Neural progenitor cell (in vitro differentiated cells): ENCODE measurements at regions not wholly inside any gene's neighbourhood (a gene's known extent, or its start where the extent isn't known, plus 50 kb on each side); places are given as distances from the start of the nearest gene placed in this dataset.

Experiments used
- DNase-seq: peaks from one replicate; pipeline ENCODE4 v3.0.0-alpha.2; 2016; ENCODE audit warnings: low spot score
- H2AFZ ChIP-seq: fragments of 200-600 bp; sonication (generic); replicated peaks from 2 replicates; pipeline ENCODE4 v1.6.1; 2016; ENCODE audit warnings: antibody characterized with exemption
- H3F3A ChIP-seq: fragments of 200-600 bp; sonication (generic); 2 replicates; pipeline ENCODE4 v1.6.1; 2016; ENCODE audit warnings: antibody characterized with exemption, low read depth
- H3K27ac ChIP-seq: fragments of 200-600 bp; sonication (generic); 2 replicates; pipeline ENCODE4 v1.5.1; 2016; ENCODE audit warnings: mild to moderate bottlenecking
- H3K27me3 ChIP-seq: fragments of 200-600 bp; sonication (generic); 2 replicates; pipeline ENCODE4 v1.6.1; 2016; ENCODE audit warnings: mild to moderate bottlenecking, moderate library complexity
- H3K36me3 ChIP-seq: fragments of 200-600 bp; sonication (generic); 2 replicates; pipeline ENCODE4 v1.5.1; 2016
- H3K4me1 ChIP-seq: fragments of 200-600 bp; sonication (generic); 2 replicates; pipeline ENCODE4 v1.6.1; 2016; ENCODE audit warnings: mixed run types
- H3K4me2 ChIP-seq: fragments of 200-600 bp; sonication (generic); 2 replicates; pipeline ENCODE4 v1.6.1; 2016
- H3K4me3 ChIP-seq: fragments of 200-600 bp; sonication (generic); 2 replicates; pipeline ENCODE4 v1.5.1; 2016
- H3K79me2 ChIP-seq: fragments of 200-600 bp; sonication (generic); 2 replicates; pipeline ENCODE4 v1.6.1; 2016; ENCODE audit warnings: low read depth
- H3K9ac ChIP-seq: fragments of 200-600 bp; sonication (generic); 2 replicates; pipeline ENCODE4 v1.6.1; 2016
- H3K9me3 ChIP-seq: fragments of 200-600 bp; sonication (generic); 2 replicates; pipeline ENCODE4 v1.5.1; 2016; ENCODE audit warnings: low read depth
- H4K20me1 ChIP-seq: fragments of 200-600 bp; sonication (generic); 2 replicates; pipeline ENCODE4 v1.6.1; 2016; ENCODE audit warnings: low read depth
- H3K27ac Mint-ChIP-seq: 3 replicates; pipeline ENCODE4 v1.8.0; 2021; ENCODE audit warnings: mixed read lengths
- H3K27me3 Mint-ChIP-seq: 2 replicates; pipeline ENCODE4 v1.8.0; 2022; ENCODE audit warnings: low read depth, mild to moderate bottlenecking, inconsistent platforms, moderate library complexity, mixed read lengths; ENCODE audit not compliant: insufficient read depth
- H3K36me3 Mint-ChIP-seq: 3 replicates; pipeline ENCODE4 v1.8.0; 2021; ENCODE audit warnings: mixed read lengths
- H3K4me1 Mint-ChIP-seq: 3 replicates; pipeline ENCODE4 v1.8.0; 2021; ENCODE audit warnings: mixed read lengths
- H3K4me3 Mint-ChIP-seq: 3 replicates; pipeline ENCODE4 v1.8.0; 2021; ENCODE audit warnings: mild to moderate bottlenecking, moderate library complexity, mixed read lengths
- H3K9me3 Mint-ChIP-seq: 3 replicates; pipeline ENCODE4 v1.8.0; 2020; ENCODE audit warnings: mixed read lengths
- CTCF ChIP-seq: fragments of 200-600 bp; sonication (generic); IDR thresholded peaks from 2 replicates; pipeline ENCODE4 v1.5.1; 2017; ENCODE audit warnings: antibody characterized with exemption, mild to moderate bottlenecking
- EZH2 ChIP-seq: fragments of 200-600 bp; sonication (generic); IDR thresholded peaks from 2 replicates; pipeline ENCODE4 v1.6.1; 2017; ENCODE audit warnings: antibody characterized with exemption, mild to moderate bottlenecking, moderate library complexity
- EZH2phosphoT487 ChIP-seq: fragments of 200-600 bp; sonication (generic); IDR thresholded peaks from 2 replicates; pipeline ENCODE4 v1.6.1; 2017; ENCODE audit warnings: antibody characterized with exemption

GRCh38 chr16:13743571-13743970 lies 176.4 kb upstream of the ERCC4 start:
- peaks cover 5% of the 10 kb centered on the region for H3K9me3 ChIP-seq
- no peak overlapping the region for H3K4me3 ChIP-seq
- H3K4me1 ChIP-seq: no peaks in the 10 kb centered on the region
- no peaks in the 10 kb centered on the region for H3K4me1 Mint-ChIP-seq
- no peak overlapping the region for H3K4me2 ChIP-seq
- H3K9ac ChIP-seq: no peak overlapping the region
- no peak overlapping the region for H3K27ac Mint-ChIP-seq
- H3K9me3 Mint-ChIP-seq: peaks cover 26% of the 10 kb centered on the region
- TF ChIP-seq CTCF: no peak
- no peak for TF ChIP-seq EZH2phosphoT487
- no peak for TF ChIP-seq EZH2
- H3K36me3 ChIP-seq: no peaks in the 10 kb centered on the region
- peaks cover 6% of the 10 kb centered on the region for H3K36me3 Mint-ChIP-seq
- DNase-seq: no peak
- H3K27me3 ChIP-seq: no peaks in the 10 kb centered on the region
- H3K4me3 Mint-ChIP-seq: no peak overlapping the region
- no peaks in the 10 kb centered on the region for H3K79me2 ChIP-seq
- no peak overlapping the region for H2AFZ ChIP-seq
- no peaks in the 10 kb centered on the region for H3F3A ChIP-seq
- H3K27me3 Mint-ChIP-seq: peaks cover 2% of the 10 kb centered on the region
- no peak overlapping the region for H3K27ac ChIP-seq
- no peaks in the 10 kb centered on the region for H4K20me1 ChIP-seq

GRCh38 chr16:13756411-13757140 lies 163.4 kb upstream of the ERCC4 start:
- DNase-seq: peak; percentile 93
- Histone ChIP-seq H3K4me2 (peak overlapping the region; percentile 73), H4K20me1 (peaks cover 14% of the 10 kb centered on the region), H2AFZ (no peak overlapping the region), H3K79me2 (no peaks in the 10 kb centered on the region), H3F3A (peaks cover 16% of the 10 kb centered on the region), H3K9ac (no peak overlapping the region), H3K9me3 (no peaks in the 10 kb centered on the region), H3K4me3 (peak overlapping the region; percentile 28), H3K27ac (no peak overlapping the region), H3K36me3 (no peaks in the 10 kb centered on the region), H3K4me1 (peaks cover 19% of the 10 kb centered on the region), H3K27me3 (peaks cover 95% of the 10 kb centered on the region)
- TF ChIP-seq EZH2: no peak
- TF ChIP-seq CTCF: no peak
- peak; percentile 95 for TF ChIP-seq EZH2phosphoT487
- H3K27me3 Mint-ChIP-seq: no peaks in the 10 kb centered on the region
- peak overlapping the region; percentile 6 for H3K4me3 Mint-ChIP-seq
- H3K27ac Mint-ChIP-seq: peak overlapping the region; percentile 94
- H3K36me3 Mint-ChIP-seq: peaks cover 15% of the 10 kb centered on the region
- H3K4me1 Mint-ChIP-seq: peaks cover 60% of the 10 kb centered on the region
- H3K9me3 Mint-ChIP-seq: peaks cover 32% of the 10 kb centered on the region

GRCh38 chr16:13766334-13766733 lies 153.6 kb upstream of the ERCC4 start:
- Histone ChIP-seq H3K9me3 (no peaks in the 10 kb centered on the region), H4K20me1 (no peaks in the 10 kb centered on the region), H3K4me3 (no peak overlapping the region), H3K36me3 (no peaks in the 10 kb centered on the region), H3F3A (no peaks in the 10 kb centered on the region), H3K79me2 (no peaks in the 10 kb centered on the region), H3K4me2 (no peak overlapping the region), H3K27ac (no peak overlapping the region), H3K4me1 (no peaks in the 10 kb centered on the region), H2AFZ (no peak overlapping the region), H3K9ac (no peak overlapping the region), H3K27me3 (peaks cover 16% of the 10 kb centered on the region)
- Mint-ChIP-seq H3K4me1 (peaks cover 27% of the 10 kb centered on the region), H3K4me3 (no peak overlapping the region), H3K27me3 (peaks cover 20% of the 10 kb centered on the region), H3K36me3 (peaks cover 12% of the 10 kb centered on the region), H3K27ac (no peak overlapping the region), H3K9me3 (peaks cover 17% of the 10 kb centered on the region)
- TF ChIP-seq EZH2phosphoT487: no peak
- no peak for TF ChIP-seq EZH2
- TF ChIP-seq CTCF: no peak
- no peak for DNase-seq
